ENCODE measurements at regions not wholly inside any gene's neighbourhood (a gene's known extent, or its start where the extent isn't known, plus 50 kb on each side); places are given as distances from the start of the nearest gene placed in this dataset.

DNA sequence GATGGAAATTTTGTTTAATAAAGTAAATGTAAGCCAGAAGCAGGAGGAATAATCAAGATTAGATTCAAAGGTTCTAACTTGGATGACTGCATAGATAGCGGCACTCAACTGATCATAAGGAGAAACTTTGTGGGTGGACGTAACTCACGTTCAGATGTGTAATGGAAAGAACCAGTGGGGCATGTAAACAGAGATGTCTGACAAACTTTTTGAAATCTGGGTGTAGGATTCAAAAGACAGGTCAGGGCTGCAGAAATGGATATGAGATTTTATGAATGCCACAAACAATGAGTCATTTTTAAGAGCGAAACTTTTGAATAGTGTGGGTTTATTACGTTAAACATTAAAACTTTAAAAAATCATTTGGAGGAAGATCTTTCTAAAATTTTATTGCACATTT lies 375.6 kb downstream of the GBA3 start:
- no peak for TF ChIP-seq POLR2A (IDR thresholded peaks at IDR 0.05; ENCODE audit: low read length)
- TF ChIP-seq GATA1 (IDR thresholded peaks at IDR 0.05; ENCODE audit: low read depth, low read length), result no peak

Measured in erythroblast (primary cell).